ENCODE measurements at regions not wholly inside any gene's neighbourhood (a gene's known extent, or its start where the extent isn't known, plus 50 kb on each side); places are given as distances from the start of the nearest gene placed in this dataset.

- H3K27me3 ChIP-seq = no peaks in the 10 kb centered on the region
- no peaks in the 10 kb centered on the region for H3K9me3 ChIP-seq
- in situ Hi-C loops (cut with MboI; ENCODE audit: low sequenced_read_pairs in 4 of 4) = no loop called here
- H3K36me3 ChIP-seq = no peaks in the 10 kb centered on the region
- intact Hi-C loops (cut with DNase I; ENCODE audit: low total_unique reads) = no loop called here
- ATAC-seq = no peak
- TF ChIP-seq CTCF (IDR thresholded peaks at IDR 0.05 in 4 of 5, conservative IDR thresholded peaks at IDR 0.05 in 1 of 5) = no peak
- no peak for TF ChIP-seq POLR2A (IDR thresholded peaks at IDR 0.05)
- H3K4me1 ChIP-seq = no peaks in the 10 kb centered on the region
- no peak overlapping the region for H3K4me3 ChIP-seq
- DNase-seq = no peak
- no peak overlapping the region for H3K27ac ChIP-seq
These were observed 252.2 kb upstream of the HSF2 start for GRCh38 chr6:122147291-122147690.

GRCh38 chr6:122151066-122151465, 248.4 kb upstream of the HSF2 start:
- no peak for TF ChIP-seq CTCF (IDR thresholded peaks at IDR 0.05 in 4 of 5, conservative IDR thresholded peaks at IDR 0.05 in 1 of 5)
- no peak for TF ChIP-seq POLR2A (IDR thresholded peaks at IDR 0.05)
- DNase-seq = no peak
- no peaks in the 10 kb centered on the region for H3K9me3 ChIP-seq
- no peaks in the 10 kb centered on the region for H3K27me3 ChIP-seq
- in situ Hi-C loops (cut with MboI; ENCODE audit: low sequenced_read_pairs in 4 of 4) (no loop called here), intact Hi-C loops (cut with DNase I; ENCODE audit: low total_unique reads) (no loop called here)
- H3K4me1 ChIP-seq = no peaks in the 10 kb centered on the region
- no peak overlapping the region for H3K4me3 ChIP-seq
- no peak overlapping the region for H3K27ac ChIP-seq
- ATAC-seq = no peak
- H3K36me3 ChIP-seq = no peaks in the 10 kb centered on the region

GRCh38 chr6:122151763-122152162, 247.7 kb upstream of the HSF2 start:
- Histone ChIP-seq H3K36me3 (no peaks in the 10 kb centered on the region), H3K27ac (no peak overlapping the region), H3K9me3 (no peaks in the 10 kb centered on the region), H3K4me1 (no peaks in the 10 kb centered on the region), H3K4me3 (no peak overlapping the region), H3K27me3 (no peaks in the 10 kb centered on the region)
- ATAC-seq (no peak), DNase-seq (no peak)
- TF ChIP-seq CTCF (IDR thresholded peaks at IDR 0.05 in 4 of 5, conservative IDR thresholded peaks at IDR 0.05 in 1 of 5) = no peak
- TF ChIP-seq POLR2A (IDR thresholded peaks at IDR 0.05) = no peak
- in situ Hi-C loops (cut with MboI; ENCODE audit: low sequenced_read_pairs in 4 of 4) = no loop called here
- intact Hi-C loops (cut with DNase I; ENCODE audit: low total_unique reads) = no loop called here

- Histone ChIP-seq H3K36me3 (no peaks in the 10 kb centered on the region), H3K27ac (no peak overlapping the region), H3K9me3 (no peaks in the 10 kb centered on the region), H3K4me3 (no peak overlapping the region), H3K4me1 (no peaks in the 10 kb centered on the region), H3K27me3 (no peaks in the 10 kb centered on the region)
- ATAC-seq (no peak), DNase-seq (no peak)
- TF ChIP-seq CTCF (IDR thresholded peaks at IDR 0.05 in 4 of 5, conservative IDR thresholded peaks at IDR 0.05 in 1 of 5) (no peak), POLR2A (IDR thresholded peaks at IDR 0.05) (no peak)
- in situ Hi-C loops (cut with MboI; ENCODE audit: low sequenced_read_pairs in 4 of 4) = no loop called here
- intact Hi-C loops (cut with DNase I; ENCODE audit: low total_unique reads) = no loop called here
These were observed 245.9 kb upstream of the HSF2 start for GRCh38 chr6:122153557-122153956.

- Histone ChIP-seq H3K27ac (no peak overlapping the region), H3K4me1 (no peaks in the 10 kb centered on the region), H3K27me3 (no peaks in the 10 kb centered on the region), H3K36me3 (no peaks in the 10 kb centered on the region), H3K4me3 (no peak overlapping the region), H3K9me3 (no peaks in the 10 kb centered on the region)
- intact Hi-C loops (cut with DNase I; ENCODE audit: low total_unique reads) (no loop called here), in situ Hi-C loops (cut with MboI; ENCODE audit: low sequenced_read_pairs in 4 of 4) (no loop called here)
- DNase-seq (no peak), ATAC-seq (no peak)
- TF ChIP-seq CTCF (IDR thresholded peaks at IDR 0.05 in 4 of 5, conservative IDR thresholded peaks at IDR 0.05 in 1 of 5) = no peak
- TF ChIP-seq POLR2A (IDR thresholded peaks at IDR 0.05) = no peak
These were observed 245.3 kb upstream of the HSF2 start for GRCh38 chr6:122154155-122154554.
